ENCODE measurements at regions not wholly inside any gene's neighbourhood (a gene's known extent, or its start where the extent isn't known, plus 50 kb on each side); places are given as distances from the start of the nearest gene placed in this dataset.

- TF ChIP-seq POLR2A (IDR thresholded peaks at IDR 0.05; ENCODE audit: low read length), result no peak
- no peak for TF ChIP-seq GATA1 (IDR thresholded peaks at IDR 0.05; ENCODE audit: low read depth, low read length)
Measured at GRCh38 chr9:105967797-105968196, 273.5 kb downstream of the TMEM38B start.
